SK-N-SH (cell line): ENCODE measurements at regions not wholly inside any gene's neighbourhood (a gene's known extent, or its start where the extent isn't known, plus 50 kb on each side); places are given as distances from the start of the nearest gene placed in this dataset.

Experiments used
- CTCF ChIA-PET: fragments of 300-600, 350-600 bp; formaldehyde crosslinking; extraction: SDS; loops from one replicate; lab custom pipeline; 2021; lab: Yijun Ruan, JAX
- POLR2A ChIA-PET: fragments of 350-600 bp; sonication (Branson Sonifier 250); formaldehyde crosslinking; extraction: SDS; loops from one replicate; lab custom pipeline; 2020; ENCODE audit warnings: antibody characterized with exemption, inconsistent platforms; lab: Yijun Ruan, JAX
- DNase-seq: peaks from one replicate; pipeline ENCODE4 v3.0.0; 2012
- H2AFZ ChIP-seq: fragments of 200-600 bp; sonication (generic); 2 replicates; pipeline ENCODE4 v1.8.1; 2016; ENCODE audit warnings: antibody characterized with exemption, mild to moderate bottlenecking, low read depth
- H3F3A ChIP-seq: fragments of 200-600 bp; sonication (generic); replicated peaks from 2 replicates; pipeline ENCODE3; 2016; ENCODE audit warnings: antibody characterized with exemption, mild to moderate bottlenecking; ENCODE audit not compliant: insufficient read depth
- H3K27ac ChIP-seq, 2 experiments: fragments of 200-500 bp in 1 of 2; fragments of 200-600 bp in 1 of 2; sonication (Bioruptor generic) in 1 of 2; sonication (generic), shearing (Covaris generic) in 1 of 2; 2 replicates each; pipeline versions ENCODE4 v1.5.1 to v1.6.1; 2014 to 2016; ENCODE audit warnings: low read depth in 2 of 2, inconsistent platforms in 1 of 2, low read length in 1 of 2, mild to moderate bottlenecking in 1 of 2, mixed read lengths in 1 of 2
- H3K27me3 ChIP-seq: fragments of 200-600 bp; sonication (generic), shearing (Covaris generic); 2 replicates; pipeline ENCODE4 v1.6.1; 2016; ENCODE audit warnings: mixed run types; ENCODE audit not compliant: insufficient read depth
- H3K36me3 ChIP-seq, 2 experiments: fragments of 200-500 bp in 1 of 2; fragments of 200-600 bp in 1 of 2; sonication (Bioruptor generic) in 1 of 2; sonication (generic) in 1 of 2; replicated peaks in 1 of 2; 2 replicates each; pipeline versions ENCODE3 to v1.5.1; 2014 to 2016; ENCODE audit warnings: low read length in 1 of 2, mild to moderate bottlenecking in 1 of 2; ENCODE audit not compliant: insufficient read depth in 2 of 2, control insufficient read depth in 1 of 2
- H3K4me1 ChIP-seq, 2 experiments: fragments of 200-500 bp in 1 of 2; fragments of 200-600 bp in 1 of 2; sonication (Bioruptor generic) in 1 of 2; sonication (generic), shearing (Covaris generic) in 1 of 2; 2 replicates each; pipeline versions ENCODE4 v1.5.1 to v1.6.1; 2014 to 2016; ENCODE audit warnings: low read depth in 1 of 2, low read length in 1 of 2, mixed run types in 1 of 2; ENCODE audit not compliant: insufficient read depth in 2 of 2, control insufficient read depth in 1 of 2
- H3K4me2 ChIP-seq: fragments of 200-600 bp; sonication (generic), shearing (Covaris generic); 2 replicates; pipeline ENCODE4 v1.6.1; 2017; ENCODE audit warnings: mixed run types
- H3K4me3 ChIP-seq, 2 experiments: fragments of 200-500 bp in 1 of 2; fragments of 200-600 bp in 1 of 2; sonication (Bioruptor generic) in 1 of 2; sonication (generic), shearing (Covaris generic) in 1 of 2; 2 replicates each; pipeline versions ENCODE4 v1.5.1 to v1.8.1; 2014 to 2016; ENCODE audit warnings: low read depth in 2 of 2, inconsistent platforms in 1 of 2, low read length in 1 of 2, mild to moderate bottlenecking in 1 of 2, mixed read lengths in 1 of 2, moderate library complexity in 1 of 2
- H3K79me2 ChIP-seq: fragments of 200-600 bp; sonication (generic); 2 replicates; pipeline ENCODE4 v1.8.1; 2017; ENCODE audit warnings: mild to moderate bottlenecking; ENCODE audit not compliant: insufficient read depth
- H3K9ac ChIP-seq: fragments of 200-600 bp; sonication (generic); 2 replicates; pipeline ENCODE4 v1.6.1; 2017; ENCODE audit warnings: mixed run types
- H3K9me2 ChIP-seq: fragments of 200-600 bp; sonication (generic); 2 replicates; pipeline ENCODE4 v1.6.1; 2017; ENCODE audit warnings: mixed run types
- H3K9me3 ChIP-seq: fragments of 200-600 bp; sonication (generic); 2 replicates; pipeline ENCODE4 v1.6.1; 2017; ENCODE audit warnings: mixed run types, mild to moderate bottlenecking, moderate library complexity
- H4K20me1 ChIP-seq: fragments of 200-600 bp; sonication (generic); 2 replicates; pipeline ENCODE4 v1.6.1; 2017; ENCODE audit warnings: mild to moderate bottlenecking, mixed run types; ENCODE audit not compliant: insufficient read depth
- FOXM1 ChIP-seq: IDR thresholded peaks from 2 replicates; pipeline ENCODE4 v1.4.0; 2012; ENCODE audit warnings: low read depth, mild to moderate bottlenecking
- IRF3 ChIP-seq: fragments of 150-350 bp; IDR thresholded peaks from 2 replicates; pipeline ENCODE4 v1.6.1; 2016; ENCODE audit warnings: mild to moderate bottlenecking, low read depth, low read length
- JUND ChIP-seq: IDR thresholded peaks from 2 replicates; pipeline ENCODE4 v1.4.0; 2012
- NRF1 ChIP-seq: IDR thresholded peaks from 2 replicates; pipeline ENCODE4 v1.6.1; 2012; ENCODE audit warnings: low read depth, mild to moderate bottlenecking, low read length
- RCOR1 ChIP-seq: fragments of 150-350 bp; IDR thresholded peaks from 2 replicates; pipeline ENCODE4 v1.6.1; 2017; ENCODE audit warnings: antibody characterized with exemption, low read length
- REST ChIP-seq: IDR thresholded peaks from 2 replicates; pipeline ENCODE4 v1.6.1; 2012; ENCODE audit warnings: mild to moderate bottlenecking, low read depth, low read length, moderate library complexity
- SMC3 ChIP-seq: IDR thresholded peaks from 2 replicates; pipeline ENCODE4 v1.6.1; 2012; ENCODE audit warnings: low read depth, low read length, improper control_type of control experiment
- USF1 ChIP-seq: IDR thresholded peaks from 2 replicates; pipeline ENCODE4 v1.4.0; 2012; ENCODE audit warnings: low read depth, borderline replicate concordance
- WGBS: methylation state at CpG from one replicate; pipeline ENCODE4 v1.1.6; 2017; ENCODE audit warnings: low lambda C conversion rate; 5-methylcytosine and 5-hydroxymethylcytosine counted together

- TF ChIP-seq REST, result no peak
Measured at GRCh38 chr2:9139491-9140443, 66.8 kb upstream of the ASAP2 start (continued).

GRCh38 chr2:9137379-9138150 lies 69.0 kb upstream of the ASAP2 start:
- H4K20me1 ChIP-seq, result no peaks in the 10 kb centered on the region
- POLR2A ChIA-PET, result interaction anchor here (1.4 kb wide), 1 partner anchor 134 kb away, joined by 3 read pairs; the partner anchor contains the start of gene MBOAT2
- no peak overlapping the region for H2AFZ ChIP-seq
- no peaks in the 10 kb centered on the region; the same call in 1 of the 2 replicates for H3K9me3 ChIP-seq
- H3K79me2 ChIP-seq, result no peaks in the 10 kb centered on the region
- no peak overlapping the region for H3K4me3 ChIP-seq
- H3K4me1 ChIP-seq, result peaks cover 3% of the 10 kb centered on the region in 2 experiments; a peak in 1 of 4 replicates
- no peak overlapping the region for H3K9ac ChIP-seq
- H3K27ac ChIP-seq, result no peak overlapping the region
- no peaks in the 10 kb centered on the region for H3K27me3 ChIP-seq
- DNase-seq, result no peak
- H3K9me2 ChIP-seq, result no peaks in the 10 kb centered on the region
- TF ChIP-seq NRF1 (no peak), REST (no peak), JUND (no peak), USF1 (no peak), FOXM1 (no peak), SMC3 (no peak), RCOR1 (no peak), IRF3 (no peak)
- no peak overlapping the region for H3K4me2 ChIP-seq
- no peaks in the 10 kb centered on the region for H3K36me3 ChIP-seq
- WGBS, result 84% methylated on average over 22 of the region's 24 CpGs
- H3F3A ChIP-seq, result peaks cover 11% of the 10 kb centered on the region
- CTCF ChIA-PET, result interaction anchor here (1.1 to 6.5 kb wide), 6 partner anchors 18 to 333 kb away, joined by 4 to 99 read pairs (median 5); no protein-coding TSS in a partner anchor
